ENCODE measurements at regions not wholly inside any gene's neighbourhood (a gene's known extent, or its start where the extent isn't known, plus 50 kb on each side); places are given as distances from the start of the nearest gene placed in this dataset.

- TF ChIP-seq CTCF (IDR thresholded peaks at IDR 0.05) (no peak), POLR2A (IDR thresholded peaks at IDR 0.05) (no peak)
Observed at GRCh38 chr19:31427857-31428256, 78.6 kb upstream of the TSHZ3 start.
